Astrocyte of the cerebellum (primary cell): ENCODE measurements at regions not wholly inside any gene's neighbourhood (a gene's known extent, or its start where the extent isn't known, plus 50 kb on each side); places are given as distances from the start of the nearest gene placed in this dataset.
A peak's percentile ranks its signal among the peaks of the same experiment; 100 is the strongest.

Source experiments
- DNase-seq: peaks from one replicate; pipeline ENCODE4 v3.0.0-alpha.2; 2011; ENCODE audit warnings: low read depth
- H3K4me3 ChIP-seq: 2 replicates; pipeline ENCODE4 v1.5.1; 2011; ENCODE audit warnings: mild to moderate bottlenecking, low read depth, low read length, moderate library complexity
- CTCF ChIP-seq: IDR thresholded peaks from 2 replicates; pipeline ENCODE4 v1.5.1; 2012; ENCODE audit warnings: low read length, low read depth, moderate library complexity, mild to moderate bottlenecking; ENCODE audit errors: missing control alignments
- in situ Hi-C: cut with HindIII; loops from 2 replicates; pipeline ENCODE4 v1.10.0; 2017; ENCODE audit warnings: low sequenced_read_pairs

- in situ Hi-C loops, result no loop called here
- no peak overlapping the region for H3K4me3 ChIP-seq
- no peak for DNase-seq
- TF ChIP-seq CTCF, result no peak
Measured at GRCh38 chr4:136121426-136121825, 1410.9 kb downstream of the PCDH18 start.

GRCh38 chr4:136113921-136114320 lies 1418.4 kb downstream of the PCDH18 start:
- no peak for DNase-seq
- no peak for TF ChIP-seq CTCF
- in situ Hi-C loops, result no loop called here

GRCh38 chr4:136112116-136112515 lies 1420.2 kb downstream of the PCDH18 start:
- no peak overlapping the region for H3K4me3 ChIP-seq
- DNase-seq, result peak; percentile 3
- in situ Hi-C loops, result no loop called here
- no peak for TF ChIP-seq CTCF

More at GRCh38 chr4:136113921-136114320, 1418.4 kb downstream of the PCDH18 start:
- H3K4me3 ChIP-seq, result no peak overlapping the region

GRCh38 chr4:136106753-136107152 lies 1425.5 kb downstream of the PCDH18 start:
- DNase-seq, result no peak
- no peak overlapping the region for H3K4me3 ChIP-seq
- no peak for TF ChIP-seq CTCF
- in situ Hi-C loops, result no loop called here

- peak; percentile 3 for DNase-seq
- in situ Hi-C loops, result no loop called here
- no peak overlapping the region for H3K4me3 ChIP-seq
- TF ChIP-seq CTCF, result no peak
Measured at GRCh38 chr4:136103616-136104015, 1428.7 kb downstream of the PCDH18 start.

GRCh38 chr4:136097676-136098075 lies 1434.6 kb downstream of the PCDH18 start:
- in situ Hi-C loops, result no loop called here
- no peak for DNase-seq
- H3K4me3 ChIP-seq, result no peak overlapping the region
- no peak for TF ChIP-seq CTCF

GRCh38 chr4:136088211-136088867 lies 1444.0 kb downstream of the PCDH18 start:
- H3K4me3 ChIP-seq, result no peak overlapping the region
- TF ChIP-seq CTCF, result no peak
- in situ Hi-C loops, result no loop called here
- DNase-seq, result no peak
